GM18907 (cell line): ENCODE measurements at regions not wholly inside any gene's neighbourhood (a gene's known extent, or its start where the extent isn't known, plus 50 kb on each side); places are given as distances from the start of the nearest gene placed in this dataset.
"Not testable (repeated sequence)": the region's sequence is repeated elsewhere in the genome, so short reads cannot be mapped to it uniquely, and the experiment has no call there.

Source experiments
- ATAC-seq: cut with Tn5 transposase; IDR thresholded peaks from one replicate; pipeline ENCODE4 v1.9.1; 2021; ENCODE audit warnings: mild to moderate bottlenecking, moderate library complexity; ENCODE audit not compliant: unreplicated experiment

DNA sequence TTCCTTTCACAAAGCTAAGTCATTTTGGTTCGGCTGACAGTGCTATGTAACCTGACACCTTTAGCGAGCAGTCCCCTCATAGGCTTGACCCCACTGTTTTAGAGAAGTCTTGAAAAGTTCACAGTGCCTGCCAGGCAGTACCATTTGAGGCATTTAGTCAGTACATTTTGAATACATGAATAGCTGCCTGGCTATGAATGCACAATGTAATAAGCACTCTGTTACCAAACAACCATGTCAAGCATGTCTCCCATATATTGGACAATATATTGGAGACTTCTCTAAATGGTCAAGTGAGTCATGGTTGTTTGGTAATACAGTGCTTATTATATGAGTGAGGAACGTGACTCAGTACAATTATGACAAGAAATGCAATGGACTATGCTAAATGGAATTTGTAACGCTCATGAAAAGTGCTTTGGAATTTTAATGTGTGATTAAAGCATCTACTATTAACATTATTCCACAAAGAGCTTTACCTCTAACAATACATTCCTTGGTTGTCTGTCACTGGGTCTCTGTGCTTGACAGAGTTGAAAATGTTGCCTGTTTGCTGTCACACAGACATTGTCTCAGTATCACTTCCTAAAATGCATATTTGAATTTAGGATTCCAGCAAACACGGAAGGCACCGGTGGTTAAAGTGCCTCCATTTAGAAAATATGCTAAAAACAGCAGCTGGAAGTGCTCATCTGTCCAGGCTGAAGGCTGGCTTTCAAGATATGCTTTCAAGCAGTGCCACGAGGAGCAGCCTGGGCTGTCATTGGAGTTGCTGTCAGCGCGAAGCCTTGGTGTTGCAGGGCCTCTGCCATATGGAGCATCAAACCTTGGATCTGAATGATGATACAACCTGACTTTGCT, 458.6 kb downstream of the FBXO15 start:
- peak; percentile 78 for ATAC-seq

- ATAC-seq = no peak
Measured at GRCh38 chr18:73688161-73688560, 459.5 kb downstream of the FBXO15 start.

- no peak for ATAC-seq
Measured at GRCh38 chr18:73684647-73685046, 463.0 kb downstream of the FBXO15 start.

GRCh38 chr18:73683409-73684238, 464.0 kb downstream of the FBXO15 start:
- ATAC-seq = no peak

- ATAC-seq = no peak
Measured at GRCh38 chr18:73681912-73682311, 465.7 kb downstream of the FBXO15 start.

GRCh38 chr18:73681398-73681797, 466.2 kb downstream of the FBXO15 start:
- ATAC-seq = no peak

- ATAC-seq = no peak
Measured at GRCh38 chr18:73679941-73680712, 467.5 kb downstream of the FBXO15 start.

DNA sequence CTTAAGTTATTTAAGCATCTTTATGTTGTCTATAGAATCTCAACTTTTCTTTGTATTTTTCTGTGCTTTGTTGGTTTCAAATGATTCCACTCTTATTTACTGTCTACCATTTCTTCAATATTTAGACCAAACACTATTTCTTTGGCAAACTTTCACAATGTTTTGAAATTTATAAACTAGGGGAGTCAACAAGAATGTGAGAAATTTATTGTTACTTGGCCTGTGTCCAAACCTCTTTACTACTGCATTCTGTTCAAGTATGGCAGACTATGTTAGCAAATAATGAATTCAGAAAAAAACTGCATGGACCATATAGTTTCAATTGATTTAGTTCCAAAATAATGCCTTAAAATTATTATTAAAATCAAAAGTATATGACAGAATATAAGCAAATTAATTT, 470.2 kb downstream of the FBXO15 start:
- ATAC-seq = no peak

GRCh38 chr18:73674125-73674865, 473.3 kb downstream of the FBXO15 start:
- no peak for ATAC-seq

- ATAC-seq = not testable (repeated sequence)
Measured at GRCh38 chr18:73671480-73671879, 476.2 kb downstream of the FBXO15 start.

DNA sequence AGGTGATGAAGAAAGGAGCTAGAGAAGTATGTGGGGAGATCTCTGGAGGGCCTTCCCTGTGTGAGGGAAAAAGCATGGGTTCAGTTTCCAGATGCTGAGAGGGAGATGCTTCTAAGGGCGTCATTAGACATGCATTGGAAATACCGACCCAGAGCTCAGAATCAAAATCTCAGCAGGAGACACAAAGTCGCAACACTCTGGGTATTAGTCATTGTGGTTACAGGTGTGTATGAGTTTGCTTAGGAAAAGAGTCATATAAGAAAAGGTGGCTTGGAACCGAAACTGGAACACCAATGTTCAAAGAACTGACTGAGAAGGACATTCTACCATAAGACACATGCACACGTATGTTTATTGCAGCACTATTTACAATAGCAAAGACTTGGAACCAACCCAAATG, 477.1 kb downstream of the FBXO15 start:
- ATAC-seq = peak; percentile 67

GRCh38 chr18:73670039-73670438, 477.6 kb downstream of the FBXO15 start:
- ATAC-seq = no peak

GRCh38 chr18:73669297-73669696, 478.3 kb downstream of the FBXO15 start:
- ATAC-seq = no peak

DNA sequence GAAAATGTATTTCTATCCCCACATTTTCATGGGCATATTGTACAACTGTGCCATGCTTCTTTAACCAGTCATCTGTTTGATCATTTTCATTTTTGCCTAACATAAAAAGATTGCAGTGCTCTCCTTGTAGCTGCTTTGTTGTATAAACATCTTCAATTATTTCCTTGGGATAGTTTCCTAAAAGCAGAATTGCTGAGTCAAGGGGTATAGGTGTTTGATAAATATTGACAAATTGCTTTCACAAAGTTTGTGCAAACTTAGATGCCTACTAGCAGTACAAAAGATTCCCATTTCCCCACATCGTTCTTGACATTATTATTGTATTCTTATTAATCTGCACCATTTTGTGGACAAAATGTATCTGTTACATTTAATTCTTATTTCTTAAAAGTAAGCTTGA, 479.6 kb downstream of the FBXO15 start:
- no peak for ATAC-seq

DNA sequence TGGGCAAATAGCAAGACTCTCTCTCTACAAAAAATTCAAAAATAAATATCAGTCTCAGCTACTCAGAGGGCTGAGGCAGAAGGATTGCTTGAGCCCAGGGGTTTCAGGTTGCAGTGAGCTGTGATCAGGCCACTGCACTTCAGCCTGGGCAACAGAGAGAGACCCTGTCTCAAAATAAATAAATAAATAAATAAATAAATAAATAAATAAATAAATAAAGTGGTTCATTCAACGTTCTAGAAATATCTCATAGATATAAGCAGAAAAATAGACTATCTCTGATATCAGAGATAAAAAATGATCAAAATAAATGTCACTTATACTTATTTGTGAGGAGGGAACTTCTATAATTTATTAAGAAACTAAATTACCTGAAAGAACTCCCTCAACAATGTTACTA, 480.9 kb downstream of the FBXO15 start:
- no peak for ATAC-seq

- no peak for ATAC-seq
Measured at GRCh38 chr18:73664896-73665295, 482.7 kb downstream of the FBXO15 start.

- no peak for ATAC-seq
Measured at GRCh38 chr18:73663581-73663980, 484.1 kb downstream of the FBXO15 start.

DNA sequence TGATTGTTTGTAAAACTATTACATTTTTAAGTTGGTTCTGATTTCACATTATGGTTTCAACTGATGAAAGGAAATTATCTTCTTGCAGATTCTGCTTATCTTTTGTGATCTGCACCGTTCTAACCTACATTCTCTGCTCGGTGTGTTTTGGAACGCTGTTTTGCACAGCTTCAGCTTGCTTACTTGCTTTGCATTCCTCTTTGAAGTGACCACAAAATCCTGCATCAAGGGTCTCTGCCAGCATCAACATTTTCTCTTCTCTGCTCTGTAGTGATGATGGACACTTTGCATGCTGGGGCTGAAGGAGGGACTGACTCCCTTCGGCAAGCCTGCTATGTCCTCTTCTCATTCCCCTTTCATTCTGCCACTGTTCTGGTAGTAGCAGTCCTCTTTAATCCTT, 485.2 kb downstream of the FBXO15 start:
- ATAC-seq = no peak

- no peak for ATAC-seq
Measured at GRCh38 chr18:73660931-73661856, 486.4 kb downstream of the FBXO15 start.
